Left lung (tissue), 4 donors: ENCODE measurements at regions not wholly inside any gene's neighbourhood (a gene's known extent, or its start where the extent isn't known, plus 50 kb on each side); places are given as distances from the start of the nearest gene placed in this dataset.

Source experiments
- ATAC-seq: fragments of 200-7000 bp; cut with Tn5 transposase; one replicate; pipeline ENCODE4 v1.9.1; 2020; ENCODE audit warnings: moderate library complexity
- DNase-seq, 4 donors: peaks; one replicate each; pipeline ENCODE4 v3.0.0-alpha.2; 2013 to 2020
- H3K27ac ChIP-seq, 2 donors: fragments of 200-600 bp; sonication (generic) in 1 of 2; one replicate each; pipeline versions ENCODE4 v1.5.0 to v1.8.0; 2020 to 2021
- H3K27me3 ChIP-seq, 2 donors: fragments of 200-600 bp; sonication (generic) in 1 of 2; one replicate each; pipeline versions ENCODE4 v1.5.0 to v1.8.0; 2020 to 2021
- H3K36me3 ChIP-seq, 2 donors: fragments of 200-600 bp; sonication (generic) in 1 of 2; one replicate each; pipeline versions ENCODE4 v1.5.0 to v1.8.0; 2020 to 2021
- H3K4me1 ChIP-seq, 2 donors: fragments of 200-600 bp; one replicate each; pipeline ENCODE4 v1.8.0; 2021
- H3K4me3 ChIP-seq, 2 donors: fragments of 200-600 bp; sonication (generic) in 1 of 2; one replicate each; pipeline versions ENCODE4 v1.5.0 to v1.8.0; 2020 to 2021; ENCODE audit warnings: mild to moderate bottlenecking in 1 of 2
- H3K9me3 ChIP-seq, 2 donors: fragments of 200-600 bp; sonication (generic) in 1 of 2; one replicate each; pipeline versions ENCODE4 v1.5.0 to v1.8.0; 2020 to 2021
- CTCF ChIP-seq, 2 donors: fragments of 200-600 bp; sonication (generic) in 1 of 2; IDR thresholded peaks; one replicate each; pipeline versions ENCODE4 v1.5.0 to v1.8.0; 2021; ENCODE audit warnings: antibody characterized with exemption in 2 of 2
- intact Hi-C, 2 donors: fragments of 100-400 bp; cut with DNase I; formaldehyde crosslinking; loops; one replicate each; pipeline versions ENCODE4 v1.11.2 to v1.14.2; 2022
- donor health status: DM: no; HTN: yes; CAD: no.
- donor health status: DM: no; HTN: no; CAD: no.

GRCh38 chr12:58346032-58346632, 404.8 kb downstream of the ATP23 start:
- Histone ChIP-seq H3K27ac (no peak overlapping the region), H3K4me1 (no peaks in the 10 kb centered on the region), H3K9me3 (no peaks in the 10 kb centered on the region), H3K4me3 (no peak overlapping the region), H3K27me3 (no peaks in the 10 kb centered on the region), H3K36me3 (no peaks in the 10 kb centered on the region)
- ATAC-seq = peak; percentile 80
- DNase-seq = peak in 2 of 4 donors; percentile 39 to 58
- intact Hi-C loops = no loop called here
- peak; percentile 77 to 79 for TF ChIP-seq CTCF (IDR thresholded peaks at IDR 0.05)

DNA sequence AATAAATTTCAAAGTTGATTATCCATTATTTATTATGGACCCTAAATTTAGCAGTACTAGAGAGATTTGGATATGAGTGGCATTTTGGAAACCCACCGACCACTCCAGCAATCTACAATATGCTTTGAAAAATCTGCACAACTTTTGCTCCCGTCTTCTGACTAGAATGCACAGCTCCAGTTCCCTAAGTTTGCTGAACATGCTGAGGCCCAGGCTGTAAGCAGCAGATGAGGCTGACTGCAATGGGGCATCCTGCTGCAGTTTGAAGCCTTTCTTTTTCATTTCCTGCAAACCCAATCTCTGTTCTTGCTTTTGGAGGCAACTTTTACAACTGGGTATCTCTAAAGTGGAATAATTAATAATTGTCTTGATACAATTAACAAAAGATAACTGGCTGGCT, 405.8 kb downstream of the ATP23 start:
- Histone ChIP-seq H3K36me3 (no peaks in the 10 kb centered on the region), H3K27me3 (no peaks in the 10 kb centered on the region), H3K27ac (no peak overlapping the region), H3K4me3 (no peak overlapping the region), H3K4me1 (no peaks in the 10 kb centered on the region), H3K9me3 (no peaks in the 10 kb centered on the region)
- ATAC-seq = no peak
- DNase-seq = no peak
- intact Hi-C loops = no loop called here
- no peak for TF ChIP-seq CTCF (IDR thresholded peaks at IDR 0.05)

- Histone ChIP-seq H3K9me3 (no peaks in the 10 kb centered on the region), H3K36me3 (no peaks in the 10 kb centered on the region), H3K27me3 (no peaks in the 10 kb centered on the region), H3K4me3 (no peak overlapping the region), H3K4me1 (no peaks in the 10 kb centered on the region), H3K27ac (no peak overlapping the region)
- no peak for ATAC-seq
- intact Hi-C loops = no loop called here
- DNase-seq = no peak
- TF ChIP-seq CTCF (IDR thresholded peaks at IDR 0.05) = no peak
These were observed 406.3 kb downstream of the ATP23 start for GRCh38 chr12:58347691-58348090.

- ATAC-seq (no peak), DNase-seq (no peak)
- intact Hi-C loops = no loop called here
- Histone ChIP-seq H3K9me3 (no peaks in the 10 kb centered on the region), H3K36me3 (no peaks in the 10 kb centered on the region), H3K4me1 (no peaks in the 10 kb centered on the region), H3K27ac (no peak overlapping the region), H3K27me3 (no peaks in the 10 kb centered on the region), H3K4me3 (no peak overlapping the region)
- TF ChIP-seq CTCF (IDR thresholded peaks at IDR 0.05) = no peak
These were observed 407.8 kb downstream of the ATP23 start for GRCh38 chr12:58349161-58349560.

GRCh38 chr12:58356794-58357193, 415.4 kb downstream of the ATP23 start:
- intact Hi-C loops = no loop called here
- TF ChIP-seq CTCF (IDR thresholded peaks at IDR 0.05) = no peak
- no peak for ATAC-seq

More at GRCh38 chr12:58356794-58357193, 415.4 kb downstream of the ATP23 start:
- DNase-seq = no peak
- H3K36me3 ChIP-seq = no peaks in the 10 kb centered on the region
- H3K4me1 ChIP-seq = no peaks in the 10 kb centered on the region
- H3K4me3 ChIP-seq = no peak overlapping the region
- H3K27ac ChIP-seq = no peak overlapping the region
- no peaks in the 10 kb centered on the region for H3K27me3 ChIP-seq
- no peaks in the 10 kb centered on the region for H3K9me3 ChIP-seq
